Middle frontal gyrus (tissue), 1 donor: ENCODE measurements at regions not wholly inside any gene's neighbourhood (a gene's known extent, or its start where the extent isn't known, plus 50 kb on each side); places are given as distances from the start of the nearest gene placed in this dataset.
A peak's percentile ranks its signal among the peaks of the same experiment; 100 is the strongest.
"Not testable (repeated sequence)": the region's sequence is repeated elsewhere in the genome, so short reads cannot be mapped to it uniquely, and the experiment has no call there.

ENCODE experiments used
- DNase-seq: peaks from one replicate; pipeline ENCODE4 v3.0.0-alpha.2; 2015; ENCODE audit warnings: low spot score; ENCODE audit errors: extremely low spot score

- no peak for DNase-seq
These were observed 217.6 kb upstream of the FIGN start for GRCh38 chr2:163953390-163953907.

GRCh38 chr2:163951312-163951711 lies 215.5 kb upstream of the FIGN start:
- DNase-seq: no peak

GRCh38 chr2:163949693-163950092 lies 213.9 kb upstream of the FIGN start:
- DNase-seq: no peak

GRCh38 chr2:163944347-163944737 lies 208.5 kb upstream of the FIGN start:
- no peak for DNase-seq

- peak; percentile 65 for DNase-seq
These were observed 207.9 kb upstream of the FIGN start for GRCh38 chr2:163943403-163944346.

GRCh38 chr2:163934131-163934530 lies 198.3 kb upstream of the FIGN start:
- DNase-seq: no peak

GRCh38 chr2:163919717-163920116 lies 183.9 kb upstream of the FIGN start:
- no peak for DNase-seq

- not testable (repeated sequence) for DNase-seq
These were observed 178.7 kb upstream of the FIGN start for GRCh38 chr2:163914486-163914885.

GRCh38 chr2:163913532-163913944 lies 177.7 kb upstream of the FIGN start:
- DNase-seq: not testable (repeated sequence)

- no peak for DNase-seq
These were observed 173.7 kb upstream of the FIGN start for GRCh38 chr2:163909411-163910080.

- DNase-seq: no peak
These were observed 170.6 kb upstream of the FIGN start for GRCh38 chr2:163906410-163906809.

GRCh38 chr2:163897799-163898198 lies 162.0 kb upstream of the FIGN start:
- DNase-seq: no peak

- DNase-seq: not testable (repeated sequence)
These were observed 157.6 kb upstream of the FIGN start for GRCh38 chr2:163893444-163893843.

GRCh38 chr2:163888591-163888990 lies 152.8 kb upstream of the FIGN start:
- DNase-seq: no peak

GRCh38 chr2:163887182-163887581 lies 151.4 kb upstream of the FIGN start:
- no peak for DNase-seq

- DNase-seq: no peak
These were observed 148.6 kb upstream of the FIGN start for GRCh38 chr2:163884416-163884815.

- no peak for DNase-seq
These were observed 142.9 kb upstream of the FIGN start for GRCh38 chr2:163878718-163879117.

- DNase-seq: no peak
These were observed 141.5 kb upstream of the FIGN start for GRCh38 chr2:163877316-163877715.

GRCh38 chr2:163863073-163863472 lies 127.3 kb upstream of the FIGN start:
- no peak for DNase-seq

GRCh38 chr2:163859951-163860350 lies 124.1 kb upstream of the FIGN start:
- DNase-seq: no peak

GRCh38 chr2:163856941-163857340 lies 121.1 kb upstream of the FIGN start:
- no peak for DNase-seq

GRCh38 chr2:163852616-163853015 lies 116.8 kb upstream of the FIGN start:
- DNase-seq: no peak
